H9 (cell line): ENCODE measurements at regions not wholly inside any gene's neighbourhood (a gene's known extent, or its start where the extent isn't known, plus 50 kb on each side); places are given as distances from the start of the nearest gene placed in this dataset.
A peak's percentile ranks its signal among the peaks of the same experiment; 100 is the strongest.

ENCODE experiments used
- DNase-seq: peaks from one replicate; pipeline ENCODE4 v3.0.0-alpha.2; 2017
- H2AFZ ChIP-seq: one replicate; pipeline ENCODE4 v1.6.1; 2013; ENCODE audit warnings: mild to moderate bottlenecking, low read length, control low read depth, moderate library complexity
- H2AK5ac ChIP-seq: 2 replicates; pipeline ENCODE4 v1.6.1; 2013; ENCODE audit warnings: low read length, control low read depth, mixed read lengths; ENCODE audit not compliant: insufficient read length
- H2BK120ac ChIP-seq: one replicate; pipeline ENCODE4 v1.6.1; 2013; ENCODE audit warnings: low read depth, mild to moderate bottlenecking, low read length, control low read depth, inconsistent platforms; ENCODE audit not compliant: poor library complexity, severe bottlenecking
- H2BK12ac ChIP-seq: 2 replicates; pipeline ENCODE4 v1.6.1; 2013; ENCODE audit warnings: low read length, control low read depth, mixed read lengths, low read depth; ENCODE audit not compliant: insufficient read length
- H2BK15ac ChIP-seq: 2 replicates; pipeline ENCODE4 v1.6.1; 2013; ENCODE audit warnings: low read depth, low read length, control low read depth
- H2BK20ac ChIP-seq: one replicate; pipeline ENCODE4 v1.6.1; 2013; ENCODE audit warnings: low read depth, mild to moderate bottlenecking, low read length, control low read depth, inconsistent platforms; ENCODE audit not compliant: poor library complexity, severe bottlenecking
- H2BK5ac ChIP-seq: 2 replicates; pipeline ENCODE4 v1.6.1; 2013; ENCODE audit warnings: low read length, control low read depth, mixed read lengths; ENCODE audit not compliant: insufficient read length
- H3K14ac ChIP-seq: 2 replicates; pipeline ENCODE4 v1.6.1; 2013; ENCODE audit warnings: low read length, control low read depth; ENCODE audit not compliant: insufficient read depth
- H3K18ac ChIP-seq: 2 replicates; pipeline ENCODE4 v1.6.1; 2013; ENCODE audit warnings: low read depth, mild to moderate bottlenecking, mixed read lengths, low read length, control low read depth; ENCODE audit not compliant: insufficient read length
- H3K23ac ChIP-seq: 2 replicates; pipeline ENCODE4 v1.6.1; 2013; ENCODE audit warnings: low read length, control low read depth, mixed read lengths, low read depth; ENCODE audit not compliant: insufficient read length
- H3K23me2 ChIP-seq: 2 replicates; pipeline ENCODE4 v1.6.1; 2013; ENCODE audit warnings: low read depth, mild to moderate bottlenecking, mixed read lengths, low read length, control low read depth; ENCODE audit not compliant: insufficient read length, poor library complexity, severe bottlenecking
- H3K27ac ChIP-seq: 2 replicates; pipeline ENCODE4 v1.5.1; 2013; ENCODE audit warnings: low read length, control low read depth, mixed read lengths, low read depth; ENCODE audit not compliant: insufficient read length
- H3K27me3 ChIP-seq: 2 replicates; pipeline ENCODE4 v1.6.1; 2013; ENCODE audit warnings: low read length, control low read depth, inconsistent platforms; ENCODE audit not compliant: insufficient read depth
- H3K4ac ChIP-seq: 2 replicates; pipeline ENCODE4 v1.6.1; 2013; ENCODE audit warnings: low read depth, mild to moderate bottlenecking, control low read depth, inconsistent platforms, low read length, moderate library complexity
- H3K4me1 ChIP-seq: 2 replicates; pipeline ENCODE4 v1.6.1; 2013; ENCODE audit warnings: low read length, control low read depth, inconsistent platforms; ENCODE audit not compliant: insufficient read depth
- H3K4me2 ChIP-seq: 2 replicates; pipeline ENCODE4 v1.6.1; 2013; ENCODE audit warnings: low read length, control low read depth, mixed read lengths; ENCODE audit not compliant: insufficient read length, insufficient read depth
- H3K56ac ChIP-seq: 2 replicates; pipeline ENCODE4 v1.6.1; 2013; ENCODE audit warnings: low read depth, mild to moderate bottlenecking, mixed read lengths, low read length, control low read depth; ENCODE audit not compliant: insufficient read length
- H3K79me1 ChIP-seq: 2 replicates; pipeline ENCODE4 v1.6.1; 2013; ENCODE audit warnings: low read depth, mild to moderate bottlenecking, moderate library complexity, low read length, control low read depth, inconsistent platforms; ENCODE audit not compliant: insufficient read depth, poor library complexity, severe bottlenecking
- H3K79me2 ChIP-seq: 2 replicates; pipeline ENCODE4 v1.6.1; 2013; ENCODE audit warnings: low read length, control low read depth, inconsistent platforms; ENCODE audit not compliant: insufficient read depth
- H3K9ac ChIP-seq: 2 replicates; pipeline ENCODE4 v1.6.1; 2013; ENCODE audit warnings: low read length, control low read depth, mixed read lengths; ENCODE audit not compliant: insufficient read length; ENCODE audit errors: extremely low read depth
- H3K9me3 ChIP-seq: one replicate; pipeline ENCODE4 v1.6.1; 2013; ENCODE audit warnings: low read depth, low read length, inconsistent platforms; ENCODE audit not compliant: control insufficient read depth
- H3T11ph ChIP-seq: one replicate; pipeline ENCODE4 v1.6.1; 2013; ENCODE audit warnings: mild to moderate bottlenecking, low read length, control low read depth, inconsistent platforms
- H4K20me1 ChIP-seq: one replicate; pipeline ENCODE4 v1.6.1; 2013; ENCODE audit not compliant: control insufficient read depth, insufficient read length, insufficient read depth
- H4K5ac ChIP-seq: 2 replicates; pipeline ENCODE4 v1.6.1; 2013; ENCODE audit warnings: low read depth, mild to moderate bottlenecking, mixed read lengths, low read length, control low read depth; ENCODE audit not compliant: insufficient read length
- H4K8ac ChIP-seq: replicated peaks from 2 replicates; pipeline ENCODE4 v1.6.1; 2013; ENCODE audit warnings: low read length, control low read depth, mixed read lengths, low read depth; ENCODE audit not compliant: insufficient read length
- H4K91ac ChIP-seq: 2 replicates; pipeline ENCODE4 v1.6.1; 2013; ENCODE audit warnings: low read depth, mild to moderate bottlenecking, moderate library complexity, mixed read lengths, low read length, control low read depth; ENCODE audit not compliant: insufficient read length
- H3K27ac Mint-ChIP-seq, 3 experiments: 2 replicates in 2 of 3; 3 replicates in 1 of 3; pipeline ENCODE4 v1.8.0; 2020 to 2021; ENCODE audit warnings: mixed read lengths in 3 of 3, mild to moderate bottlenecking in 1 of 3, moderate library complexity in 1 of 3
- H3K27me3 Mint-ChIP-seq: 2 replicates; pipeline ENCODE4 v1.8.0; 2021; ENCODE audit warnings: low read depth, mild to moderate bottlenecking, moderate library complexity, mixed read lengths
- H3K36me3 Mint-ChIP-seq, 3 experiments: 2 replicates in 2 of 3; 3 replicates in 1 of 3; pipeline ENCODE4 v1.8.0; 2020 to 2021; ENCODE audit warnings: low read depth in 3 of 3, mixed read lengths in 3 of 3; ENCODE audit not compliant: insufficient read depth in 1 of 3
- H3K4me1 Mint-ChIP-seq, 2 experiments: 2 replicates each; pipeline ENCODE4 v1.8.0; 2020; ENCODE audit warnings: mixed read lengths in 2 of 2
- H3K4me3 Mint-ChIP-seq, 2 experiments: 2 replicates in 1 of 2; 3 replicates in 1 of 2; pipeline ENCODE4 v1.8.0; 2020 to 2021; ENCODE audit warnings: mild to moderate bottlenecking in 2 of 2, mixed read lengths in 2 of 2, moderate library complexity in 1 of 2
- H3K9me3 Mint-ChIP-seq, 2 experiments: 2 replicates in 1 of 2; 3 replicates in 1 of 2; pipeline ENCODE4 v1.8.0; 2020; ENCODE audit warnings: mild to moderate bottlenecking in 2 of 2, mixed read lengths in 2 of 2, moderate library complexity in 1 of 2
- CTCF ChIP-seq: fragments of 200-600 bp; sonication (generic); conservative IDR thresholded peaks from 3 replicates; pipeline ENCODE4 v1.8.0; 2021; ENCODE audit warnings: antibody characterized with exemption, mild to moderate bottlenecking
- WGBS: extraction: QIAGEN DNeasy Blood & Tissue Kit; methylation state at CpG from one replicate; pipeline ENCODE4 v1.1.7; 2013; ENCODE audit warnings: missing lambda C conversion rate, low lambda C conversion rate, mixed read lengths; ENCODE audit not compliant: insufficient read length; ENCODE audit errors: extremely low coverage; 5-methylcytosine and 5-hydroxymethylcytosine counted together

- peak; percentile 52 for DNase-seq
- H3K36me3 Mint-ChIP-seq = no peaks in the 10 kb centered on the region; a peak in 1 of 7 replicates
- H3K56ac ChIP-seq = no peak overlapping the region
- no peak overlapping the region for H2BK120ac ChIP-seq
- peak overlapping the region in 1 of 3 experiments; percentile 37; a peak in 1 of 7 replicates for H3K27ac Mint-ChIP-seq
- no peaks in the 10 kb centered on the region for H3K79me1 ChIP-seq
- H2AFZ ChIP-seq = no peak overlapping the region
- no peak overlapping the region for H4K91ac ChIP-seq
- H2BK5ac ChIP-seq = no peak overlapping the region
- H3K9me3 Mint-ChIP-seq = no peaks in the 10 kb centered on the region
- no peak overlapping the region for H3K18ac ChIP-seq
- H3K23me2 ChIP-seq = no peaks in the 10 kb centered on the region
- no peak overlapping the region for H2BK15ac ChIP-seq
- H4K5ac ChIP-seq = no peak overlapping the region
- no peak overlapping the region for H3K27ac ChIP-seq
- H3K9ac ChIP-seq = no peak overlapping the region
- no peak overlapping the region for H2BK20ac ChIP-seq
- H4K8ac ChIP-seq = no peak overlapping the region
- no peaks in the 10 kb centered on the region for H3K9me3 ChIP-seq
- no peak overlapping the region for H3K23ac ChIP-seq
- no peaks in the 10 kb centered on the region for H3K79me2 ChIP-seq
- H3K27me3 ChIP-seq = no peaks in the 10 kb centered on the region
- no peak overlapping the region for H3K4me3 Mint-ChIP-seq
- no peaks in the 10 kb centered on the region for H4K20me1 ChIP-seq
- H3K4ac ChIP-seq = no peak overlapping the region
- no peak overlapping the region for H2BK12ac ChIP-seq
- peaks cover 19% of the 10 kb centered on the region for H3K27me3 Mint-ChIP-seq
- H3K4me1 ChIP-seq = 0 out of 2 replicates have a peak, but pooled peaks cover 2% of the 10 kb centered on the region
- no peak overlapping the region for H3K4me2 ChIP-seq
- peak; percentile 43; the same call in 2 of the 3 replicates for TF ChIP-seq CTCF
- H3K14ac ChIP-seq = no peak overlapping the region
- peaks cover 7 to 9% of the 10 kb centered on the region in 2 experiments; a peak in 3 of 4 replicates for H3K4me1 Mint-ChIP-seq
- no CpG with 5 or more reads among the region's 2 CpGs for WGBS
- no peak overlapping the region for H3T11ph ChIP-seq
- H2AK5ac ChIP-seq = no peak overlapping the region
These were observed 173.8 kb upstream of the GHITM start for GRCh38 chr10:83965473-83965872.
